PFSK-1 (cell line): ENCODE measurements at regions not wholly inside any gene's neighbourhood (a gene's known extent, or its start where the extent isn't known, plus 50 kb on each side); places are given as distances from the start of the nearest gene placed in this dataset.

Source experiments
- POLR2AphosphoS5 ChIP-seq: IDR thresholded peaks from 2 replicates; pipeline ENCODE4 v1.6.1; 2012; ENCODE audit warnings: low read depth, mild to moderate bottlenecking, control low read depth, low read length, moderate library complexity
- SIN3A ChIP-seq: IDR thresholded peaks from 2 replicates; pipeline ENCODE4 v1.6.1; 2012; ENCODE audit warnings: mild to moderate bottlenecking, low read length, moderate library complexity, borderline replicate concordance; ENCODE audit not compliant: insufficient read depth
- TAF1 ChIP-seq: IDR thresholded peaks from 2 replicates; pipeline ENCODE4 v1.6.1; 2012; ENCODE audit warnings: low read length, control low read depth, borderline replicate concordance; ENCODE audit not compliant: insufficient read depth
- TF ChIP-seq, protein P1 (sequence below), 2 experiments: IDR thresholded peaks; 2 replicates each; pipeline versions ENCODE4 v1.6.1 to v1.8.0; 2011 to 2012; ENCODE audit warnings: low read depth in 2 of 2, low read length in 2 of 2, control low read depth in 1 of 2, inconsistent platforms in 1 of 2, mild to moderate bottlenecking in 1 of 2, moderate library complexity in 1 of 2; ENCODE audit not compliant: insufficient read depth in 1 of 2

DNA sequence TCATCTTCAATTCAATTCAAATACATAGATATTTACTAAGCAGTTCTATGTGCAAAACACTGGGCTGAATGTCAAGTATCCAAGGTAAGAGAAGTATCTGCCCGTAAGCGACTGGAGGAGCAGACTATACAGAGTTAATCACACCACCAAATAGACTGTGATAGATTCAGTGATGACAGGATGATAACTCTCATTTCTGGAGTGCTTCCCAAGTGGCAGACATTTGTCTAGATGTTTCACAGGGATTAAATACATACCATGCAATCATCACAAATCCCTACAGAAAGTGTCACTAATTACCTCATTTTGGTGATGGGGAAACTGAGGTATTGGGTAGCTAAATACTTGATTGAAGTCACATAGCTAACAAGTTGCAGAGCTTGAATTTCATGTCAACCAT is 508.7 kb upstream of the TENM4 start:
- TF ChIP-seq, protein P1, sequence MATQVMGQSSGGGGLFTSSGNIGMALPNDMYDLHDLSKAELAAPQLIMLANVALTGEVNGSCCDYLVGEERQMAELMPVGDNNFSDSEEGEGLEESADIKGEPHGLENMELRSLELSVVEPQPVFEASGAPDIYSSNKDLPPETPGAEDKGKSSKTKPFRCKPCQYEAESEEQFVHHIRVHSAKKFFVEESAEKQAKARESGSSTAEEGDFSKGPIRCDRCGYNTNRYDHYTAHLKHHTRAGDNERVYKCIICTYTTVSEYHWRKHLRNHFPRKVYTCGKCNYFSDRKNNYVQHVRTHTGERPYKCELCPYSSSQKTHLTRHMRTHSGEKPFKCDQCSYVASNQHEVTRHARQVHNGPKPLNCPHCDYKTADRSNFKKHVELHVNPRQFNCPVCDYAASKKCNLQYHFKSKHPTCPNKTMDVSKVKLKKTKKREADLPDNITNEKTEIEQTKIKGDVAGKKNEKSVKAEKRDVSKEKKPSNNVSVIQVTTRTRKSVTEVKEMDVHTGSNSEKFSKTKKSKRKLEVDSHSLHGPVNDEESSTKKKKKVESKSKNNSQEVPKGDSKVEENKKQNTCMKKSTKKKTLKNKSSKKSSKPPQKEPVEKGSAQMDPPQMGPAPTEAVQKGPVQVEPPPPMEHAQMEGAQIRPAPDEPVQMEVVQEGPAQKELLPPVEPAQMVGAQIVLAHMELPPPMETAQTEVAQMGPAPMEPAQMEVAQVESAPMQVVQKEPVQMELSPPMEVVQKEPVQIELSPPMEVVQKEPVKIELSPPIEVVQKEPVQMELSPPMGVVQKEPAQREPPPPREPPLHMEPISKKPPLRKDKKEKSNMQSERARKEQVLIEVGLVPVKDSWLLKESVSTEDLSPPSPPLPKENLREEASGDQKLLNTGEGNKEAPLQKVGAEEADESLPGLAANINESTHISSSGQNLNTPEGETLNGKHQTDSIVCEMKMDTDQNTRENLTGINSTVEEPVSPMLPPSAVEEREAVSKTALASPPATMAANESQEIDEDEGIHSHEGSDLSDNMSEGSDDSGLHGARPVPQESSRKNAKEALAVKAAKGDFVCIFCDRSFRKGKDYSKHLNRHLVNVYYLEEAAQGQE (IDR thresholded peaks at IDR 0.05; ENCODE audit: insufficient read depth in 1 of 2, low read depth in 2 of 2, low read length in 2 of 2), result no peak
- no peak for TF ChIP-seq POLR2AphosphoS5
- TF ChIP-seq TAF1, result no peak
- TF ChIP-seq SIN3A, result no peak
